ENCODE measurements at regions not wholly inside any gene's neighbourhood (a gene's known extent, or its start where the extent isn't known, plus 50 kb on each side); places are given as distances from the start of the nearest gene placed in this dataset.

GRCh38 chr1:223490256-223490655, 97.0 kb downstream of the CCDC185 start:
- no peak for FAIRE-seq
- no peak overlapping the region for H3K4me3 ChIP-seq (ENCODE audit: low read depth in 1 of 3, low read length in 3 of 3)

More at GRCh38 chr1:223490256-223490655, 97.0 kb downstream of the CCDC185 start:
- H3K27me3 ChIP-seq (ENCODE audit: control insufficient read depth in 3 of 3, insufficient read depth in 3 of 3, low read length in 3 of 3) = peaks cover 0 to 7% (median 0%) of the 10 kb centered on the region in 3 donors
- H3K27ac ChIP-seq (ENCODE audit: low read depth in 1 of 3, low read length in 2 of 3) = no peak overlapping the region
- H3K36me3 ChIP-seq (ENCODE audit: control insufficient read depth in 3 of 3, insufficient read depth in 2 of 3, low read depth in 1 of 3, low read length in 3 of 3) = no peaks in the 10 kb centered on the region
- no peaks in the 10 kb centered on the region for H3K9me3 ChIP-seq (ENCODE audit: control insufficient read depth in 2 of 2, insufficient read depth in 1 of 2, low read depth in 1 of 2, low read length in 1 of 2)
- H3K4me1 ChIP-seq (ENCODE audit: control insufficient read depth in 3 of 3, insufficient read depth in 2 of 3, low read depth in 1 of 3, low read length in 2 of 3) = no peaks in the 10 kb centered on the region
- WGBS, 3 donors = 88 to 90% (median 89%) methylated on average over 2 to 3 of the region's 3 CpGs
- DNase-seq = no peak
